Mammary epithelial cell (primary cell): ENCODE measurements at regions not wholly inside any gene's neighbourhood (a gene's known extent, or its start where the extent isn't known, plus 50 kb on each side); places are given as distances from the start of the nearest gene placed in this dataset.

Experiments
- CTCF ChIP-seq, 2 donors: IDR thresholded peaks in 1 of 2; conservative IDR thresholded peaks in 1 of 2; 2 replicates each; pipeline ENCODE4 v1.5.1; 2011 to 2012; ENCODE audit warnings: inconsistent platforms in 2 of 2, low read length in 2 of 2, mild to moderate bottlenecking in 2 of 2, control low read depth in 1 of 2, low read depth in 1 of 2; ENCODE audit not compliant: insufficient read depth in 1 of 2; ENCODE audit errors: extremely low read depth in 1 of 2
- EZH2 ChIP-seq: IDR thresholded peaks from 2 replicates; pipeline ENCODE4 v1.6.1; 2012; ENCODE audit warnings: low read length, inconsistent platforms, borderline replicate concordance

DNA sequence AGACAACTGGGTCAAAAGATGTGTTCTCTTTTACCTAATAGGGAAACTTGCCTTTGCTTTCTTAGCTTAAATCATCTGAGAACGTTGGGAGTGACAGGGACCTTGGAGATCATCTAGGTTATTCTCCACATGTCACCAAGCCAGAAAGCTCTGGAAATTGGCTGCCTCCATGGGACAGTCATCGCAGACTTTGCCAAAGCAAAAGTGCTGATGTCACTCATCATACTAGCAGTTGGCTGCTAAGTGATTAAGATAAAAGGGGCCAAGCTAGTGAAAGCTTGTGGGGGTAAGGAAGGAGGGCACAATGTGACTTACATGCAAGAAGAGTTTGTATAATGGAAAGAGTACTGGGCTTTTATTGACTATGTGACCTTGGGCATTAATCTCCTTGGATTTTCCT, 198.0 kb upstream of the PFN2 start:
- TF ChIP-seq CTCF (conservative IDR thresholded peaks at IDR 0.05 in 1 of 2, IDR thresholded peaks at IDR 0.05 in 1 of 2; ENCODE audit: extremely low read depth in 1 of 2, insufficient read depth in 1 of 2, low read depth in 1 of 2, low read length in 2 of 2): no peak
- no peak for TF ChIP-seq EZH2
